Activated CD4-positive, alpha-beta T cell treated with anti-CD3 and anti-CD28 coated beads, Interleukin-2, amount 50 U/mL, for 24 hours (primary cell): ENCODE measurements at regions not wholly inside any gene's neighbourhood (a gene's known extent, or its start where the extent isn't known, plus 50 kb on each side); places are given as distances from the start of the nearest gene placed in this dataset.

Experiments used
- DNase-seq, 2 donors: peaks; one replicate each; pipeline ENCODE4 v3.0.0-alpha.2; 2020; ENCODE audit warnings: low read depth in 1 of 2, low spot score in 1 of 2

GRCh38 chr20:40176098-40176841, 512.8 kb downstream of the MAFB start:
- no peak for DNase-seq

GRCh38 chr20:40175296-40175695, 513.7 kb downstream of the MAFB start:
- no peak for DNase-seq

- no peak for DNase-seq
Observed at GRCh38 chr20:40173872-40174271, 515.2 kb downstream of the MAFB start.

GRCh38 chr20:40168981-40169620, 519.9 kb downstream of the MAFB start:
- no peak for DNase-seq

DNA sequence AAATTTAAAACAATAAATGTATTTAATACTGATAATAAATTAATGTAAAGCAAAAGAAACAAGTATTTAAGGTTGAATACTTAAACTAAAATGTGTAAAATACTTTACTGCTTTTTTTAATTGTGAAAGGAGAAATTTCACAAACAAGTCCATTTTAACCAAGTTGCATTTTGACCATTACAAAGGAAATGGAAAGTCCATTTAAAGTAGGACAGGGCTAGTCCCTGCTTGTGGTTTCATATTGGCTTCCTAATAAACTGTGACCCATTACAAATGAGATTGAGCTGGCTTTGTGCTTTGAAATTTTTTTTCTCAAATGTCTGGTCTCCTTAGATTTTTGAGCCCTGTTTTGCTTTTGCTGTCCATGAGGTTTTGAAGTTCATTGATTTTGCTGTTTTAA, 527.6 kb downstream of the MAFB start:
- DNase-seq = no peak

DNA sequence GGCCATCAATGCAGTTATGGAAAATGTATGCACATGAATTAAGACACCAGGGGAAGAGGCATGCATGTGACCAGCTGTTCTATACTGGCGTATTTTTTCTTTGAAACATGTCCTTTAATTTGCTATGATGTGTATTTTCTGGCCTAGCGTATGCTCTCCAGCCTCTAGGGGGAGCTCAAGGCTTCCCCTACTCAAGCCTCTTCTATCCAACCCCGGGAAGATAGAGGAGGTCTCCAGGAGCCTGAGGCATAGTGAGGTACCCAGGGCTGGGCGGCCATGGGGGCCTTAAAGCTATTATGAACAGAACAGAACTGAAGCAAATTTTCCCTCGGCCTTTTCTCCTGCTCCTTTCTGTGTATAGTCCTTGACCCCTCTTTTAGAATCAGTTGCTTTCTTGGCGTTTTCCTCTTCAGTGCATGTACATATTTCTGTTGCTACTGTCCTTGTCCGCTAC, 528.9 kb downstream of the MAFB start:
- DNase-seq = no peak

DNA sequence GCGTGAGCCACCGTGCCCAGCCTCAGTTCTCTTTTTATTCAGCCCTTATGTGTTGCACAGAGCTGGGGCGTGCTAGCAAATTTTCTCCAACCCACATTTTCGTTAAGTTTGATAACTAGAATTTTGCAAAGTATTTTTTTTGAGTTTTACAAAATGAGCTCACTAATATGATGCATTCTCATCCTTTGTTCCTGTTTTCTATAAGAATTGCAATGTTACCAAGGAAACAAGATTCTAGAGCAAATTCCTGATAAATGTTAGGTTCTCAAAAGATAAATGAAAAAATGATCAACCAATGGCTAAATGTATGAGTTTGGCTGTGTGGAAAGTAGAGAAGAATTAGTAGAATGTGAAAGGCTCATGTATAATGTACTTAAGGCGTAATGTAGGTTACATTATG, 529.8 kb downstream of the MAFB start:
- no peak for DNase-seq

- no peak for DNase-seq
Observed at GRCh38 chr20:40156600-40157317, 532.3 kb downstream of the MAFB start.

DNA sequence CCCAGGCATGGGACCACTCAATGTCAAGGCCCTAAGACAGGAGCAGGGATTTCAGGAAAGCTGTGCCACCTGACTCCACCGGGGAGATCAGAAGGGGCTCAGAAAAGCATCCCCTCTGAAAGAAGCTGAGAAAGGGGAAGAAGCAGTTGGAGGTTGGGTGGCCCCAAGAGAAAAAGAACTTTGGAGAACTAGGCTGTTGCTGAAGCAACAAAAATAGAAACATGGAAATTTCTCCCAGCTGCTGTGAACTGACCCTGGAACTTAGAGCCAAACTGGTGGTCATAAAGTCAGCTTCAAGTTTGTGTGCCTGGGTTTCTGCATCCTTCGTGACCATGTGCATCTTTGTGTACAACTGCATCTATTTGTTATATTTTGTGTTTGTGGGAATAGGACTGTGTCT, 534.5 kb downstream of the MAFB start:
- no peak for DNase-seq

DNA sequence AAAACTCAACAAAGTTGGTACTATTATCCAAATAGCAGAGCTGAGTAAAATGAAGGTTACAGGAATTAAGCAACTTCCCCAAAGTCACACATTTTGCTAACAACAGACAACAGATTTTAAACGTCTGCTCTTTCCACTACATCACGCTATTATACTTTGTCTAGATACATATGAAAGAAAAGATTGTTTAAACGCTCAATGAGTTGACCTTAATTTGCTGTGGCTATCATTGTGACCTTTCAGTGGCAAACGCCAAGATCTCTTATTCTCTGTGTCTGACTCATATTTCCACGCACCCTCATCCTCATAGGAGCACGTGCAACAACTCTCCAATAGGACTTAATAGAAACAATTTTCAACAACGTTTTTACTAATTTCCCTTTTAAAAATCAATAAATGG, 540.1 kb downstream of the MAFB start:
- DNase-seq = no peak

DNA sequence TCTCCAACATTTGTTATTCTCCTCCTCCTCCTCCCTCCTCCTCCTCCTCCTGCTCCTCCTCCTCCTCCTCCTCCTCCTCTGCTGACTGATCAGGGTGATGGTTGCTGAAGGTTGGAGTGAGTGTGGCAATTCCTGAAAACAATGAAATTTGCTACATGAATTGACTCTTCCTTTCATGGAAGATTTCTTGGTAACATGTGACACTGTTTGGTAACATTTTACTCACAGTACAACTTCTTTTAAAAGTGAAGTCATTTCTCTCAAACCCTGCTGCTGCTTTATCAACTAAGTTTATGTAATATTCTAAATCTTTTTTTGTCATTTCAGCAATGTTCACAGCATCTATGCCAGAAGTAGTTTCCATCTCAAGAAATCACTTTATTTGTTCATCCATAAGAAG, 543.0 kb downstream of the MAFB start:
- DNase-seq = no peak

- no peak for DNase-seq
Observed at GRCh38 chr20:40144581-40144980, 544.5 kb downstream of the MAFB start.

- no peak for DNase-seq
Observed at GRCh38 chr20:40134176-40134575, 554.9 kb downstream of the MAFB start.

DNA sequence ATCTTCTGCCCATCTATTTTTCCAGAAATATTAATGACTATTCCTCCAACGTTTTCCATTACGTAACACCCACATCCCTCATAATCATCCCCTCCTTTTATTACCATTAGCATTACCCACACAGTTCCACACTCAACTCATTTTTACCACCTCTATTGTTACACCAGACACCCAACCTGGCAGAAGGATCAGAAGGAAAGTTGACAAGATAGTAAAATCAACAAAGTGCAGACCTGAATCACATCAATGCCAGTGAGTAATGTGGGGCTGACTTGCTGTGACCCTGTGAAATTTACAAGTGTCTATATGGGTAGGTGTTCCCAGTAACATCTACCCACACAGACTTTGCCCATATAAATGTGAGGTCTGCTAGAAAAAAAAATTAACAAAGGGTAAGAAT, 568.2 kb downstream of the MAFB start:
- no peak for DNase-seq

- no peak for DNase-seq
Observed at GRCh38 chr20:40111282-40111681, 577.8 kb downstream of the MAFB start.

- DNase-seq = no peak
Observed at GRCh38 chr20:40110311-40110831, 578.7 kb downstream of the MAFB start.

- no peak for DNase-seq
Observed at GRCh38 chr20:40109136-40109535, 579.9 kb downstream of the MAFB start.

DNA sequence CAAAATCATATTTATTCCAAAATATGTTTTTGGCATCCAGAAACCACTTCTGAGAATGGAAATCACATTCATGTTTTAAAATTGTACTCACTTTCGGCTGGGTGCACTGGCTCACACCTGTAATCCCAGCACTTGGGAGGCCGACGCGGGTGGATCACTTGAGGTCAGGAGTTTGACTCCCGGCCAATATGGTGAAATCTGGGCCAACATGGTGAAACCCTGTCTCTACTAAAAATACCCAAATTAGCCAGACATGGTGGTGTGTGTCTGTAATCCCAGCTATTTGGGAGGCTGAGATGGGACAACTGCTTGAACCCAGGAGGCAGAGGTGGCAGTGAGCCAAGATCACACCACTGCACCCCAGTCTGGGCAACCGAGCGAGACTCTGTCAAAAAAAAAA, 580.7 kb downstream of the MAFB start:
- DNase-seq = no peak

- DNase-seq = no peak
Observed at GRCh38 chr20:40104959-40105358, 584.1 kb downstream of the MAFB start.

DNA sequence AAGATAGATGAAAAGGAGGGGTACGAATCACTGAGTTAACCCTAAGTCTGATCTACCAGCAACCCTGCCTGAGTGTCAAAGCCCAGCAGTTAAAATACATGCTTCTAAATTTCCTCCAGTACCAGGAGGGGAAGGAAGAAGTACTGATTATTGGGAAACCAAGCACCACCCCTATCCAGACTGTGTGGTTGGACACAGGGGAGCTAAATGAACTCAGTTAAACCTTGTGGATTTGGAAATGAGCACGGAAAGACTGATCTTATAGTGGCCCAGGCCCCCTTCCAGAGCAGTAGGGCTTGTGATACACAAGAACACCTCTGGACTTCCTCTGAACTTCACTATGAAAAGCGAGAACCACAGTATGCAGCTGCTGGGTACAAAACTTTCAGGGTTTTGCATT, 585.6 kb downstream of the MAFB start:
- DNase-seq = no peak

DNA sequence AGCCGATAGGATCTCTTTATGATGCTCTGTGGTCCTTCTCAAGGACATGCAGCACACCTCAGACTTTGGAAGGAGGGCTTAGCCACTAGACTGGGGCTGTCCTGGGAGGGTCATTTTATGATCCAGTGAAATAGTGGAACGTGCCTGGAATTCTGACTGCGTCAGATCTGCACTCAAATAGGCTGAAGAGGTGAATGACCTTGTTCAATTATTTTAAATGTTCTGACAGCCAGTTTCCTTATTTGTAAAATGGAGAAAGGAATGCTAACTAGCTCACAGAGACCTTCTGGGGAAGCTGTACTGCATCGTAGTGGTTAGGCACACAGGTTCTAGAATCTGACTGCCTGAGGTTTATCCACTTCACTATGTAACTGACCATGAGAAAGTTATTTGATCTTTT, 587.5 kb downstream of the MAFB start:
- no peak for DNase-seq

GRCh38 chr20:40100261-40100660, 588.8 kb downstream of the MAFB start:
- DNase-seq = no peak
